Vagina (tissue), 2 donors: ENCODE measurements at regions not wholly inside any gene's neighbourhood (a gene's known extent, or its start where the extent isn't known, plus 50 kb on each side); places are given as distances from the start of the nearest gene placed in this dataset.

Source experiments
- CTCF ChIP-seq, 3 experiments: fragments of 450-650 bp in 2 of 3; fragments of 200-600 bp in 1 of 3; sonication (generic) in 1 of 3; IDR thresholded peaks; one replicate each; pipeline ENCODE4 v1.5.1; 2017 to 2019; ENCODE audit warnings: antibody characterized with exemption in 3 of 3, mild to moderate bottlenecking in 2 of 3, moderate library complexity in 2 of 3
- POLR2A ChIP-seq, 2 donors: fragments of 450-650 bp; IDR thresholded peaks; one replicate each; pipeline ENCODE4 v1.6.1; 2017; ENCODE audit warnings: antibody characterized with exemption in 2 of 2, mild to moderate bottlenecking in 2 of 2, moderate library complexity in 2 of 2
- POLR2AphosphoS5 ChIP-seq, 2 donors: sonication (generic); formaldehyde crosslinking; IDR thresholded peaks; one replicate each; pipeline ENCODE4 v1.9.0; 2017; ENCODE audit warnings: antibody characterized with exemption in 2 of 2, mild to moderate bottlenecking in 2 of 2, low read depth in 1 of 2; ENCODE audit not compliant: insufficient read depth in 1 of 2

DNA sequence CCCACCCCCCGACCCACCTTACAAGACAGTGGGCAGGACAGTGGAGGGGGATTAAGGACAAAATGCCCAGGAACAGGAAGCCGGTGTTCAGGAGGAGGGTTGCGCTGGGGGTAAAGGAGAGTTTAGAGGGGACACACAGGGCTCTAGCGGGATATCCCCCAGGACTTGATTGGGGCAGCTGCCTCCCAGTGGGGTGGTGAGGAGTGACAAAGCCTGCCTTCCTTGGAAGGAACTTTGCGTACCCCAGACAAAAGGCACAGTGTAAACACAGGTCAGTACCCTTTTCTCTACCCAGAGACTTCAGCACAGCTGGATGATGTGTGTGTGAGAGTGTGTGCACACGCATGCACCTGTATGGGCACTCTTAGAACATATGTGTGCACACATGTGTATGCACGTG, 51.7 kb upstream of the BCAR3 start:
- TF ChIP-seq CTCF (IDR thresholded peaks at IDR 0.05) (no peak), POLR2AphosphoS5 (IDR thresholded peaks at IDR 0.05; ENCODE audit: insufficient read depth in 1 of 2, low read depth in 1 of 2) (no peak), POLR2A (IDR thresholded peaks at IDR 0.05) (no peak)
